SU-DHL-6 (cell line): ENCODE measurements at regions not wholly inside any gene's neighbourhood (a gene's known extent, or its start where the extent isn't known, plus 50 kb on each side); places are given as distances from the start of the nearest gene placed in this dataset.

Experiments
- H2AFZ ChIP-seq: fragments of 200-600 bp; sonication (generic); 2 replicates; pipeline ENCODE4 v1.6.1; 2014; ENCODE audit warnings: low read depth, mild to moderate bottlenecking, moderate library complexity, mixed read lengths, antibody characterized with exemption, low read length; ENCODE audit not compliant: severe bottlenecking
- H3F3A ChIP-seq: fragments of 200-600 bp; shearing (Covaris generic); 2 replicates; pipeline ENCODE4 v1.6.0; 2016; ENCODE audit warnings: antibody characterized with exemption, mild to moderate bottlenecking; ENCODE audit not compliant: insufficient read depth
- H3K27ac ChIP-seq: fragments of 200-600 bp; sonication (generic); 2 replicates; pipeline ENCODE4 v1.5.1; 2016; ENCODE audit warnings: low read depth, mild to moderate bottlenecking, low read length, moderate library complexity, mixed read lengths
- H3K27me3 ChIP-seq: fragments of 200-600 bp; sonication (generic), shearing (Covaris generic); 2 replicates; pipeline ENCODE4 v1.6.0; 2014; ENCODE audit warnings: mild to moderate bottlenecking, low read length
- H3K36me3 ChIP-seq: fragments of 200-600 bp; sonication (generic); 2 replicates; pipeline ENCODE4 v1.6.1; 2014; ENCODE audit warnings: mild to moderate bottlenecking, low read length, mixed read lengths
- H3K4me2 ChIP-seq: fragments of 300-600, 200-600 bp; shearing (Covaris generic), sonication (generic); 2 replicates; pipeline ENCODE4 v1.6.0; 2014; ENCODE audit warnings: low read length, low read depth, mild to moderate bottlenecking; ENCODE audit not compliant: poor library complexity, severe bottlenecking
- H3K4me3 ChIP-seq: fragments of 200-600 bp; sonication (generic); 2 replicates; pipeline ENCODE4 v1.5.1; 2014; ENCODE audit warnings: antibody characterized with exemption, low read length, mild to moderate bottlenecking, mixed read lengths; ENCODE audit not compliant: insufficient read depth, poor library complexity, severe bottlenecking
- H3K79me2 ChIP-seq: fragments of 200-600 bp; sonication (generic); 2 replicates; pipeline ENCODE4 v1.6.1; 2014; ENCODE audit warnings: mild to moderate bottlenecking, low read length, moderate library complexity; ENCODE audit not compliant: insufficient read depth
- H3K9ac ChIP-seq: fragments of 200-600 bp; sonication (generic); 2 replicates; pipeline ENCODE4 v1.7.0; 2014; ENCODE audit warnings: mild to moderate bottlenecking, low read length
- H3K9me2 ChIP-seq: fragments of 200-600 bp; sonication (generic); replicated peaks from 2 replicates; pipeline ENCODE4 v1.6.1; 2014; ENCODE audit warnings: low read length; ENCODE audit not compliant: insufficient read depth
- H3K9me3 ChIP-seq: fragments of 200-600 bp; sonication (generic); 2 replicates; pipeline ENCODE4 v1.6.1; 2014; ENCODE audit warnings: low read length, mixed read lengths; ENCODE audit not compliant: insufficient read depth
- H4K20me1 ChIP-seq: fragments of 200-600 bp; sonication (generic); 2 replicates; pipeline ENCODE4 v1.6.1; 2014; ENCODE audit warnings: low read depth, mild to moderate bottlenecking, antibody characterized with exemption, low read length, moderate library complexity, mixed read lengths
- CTCF ChIP-seq: fragments of 200-600 bp; sonication (generic); IDR thresholded peaks from one replicate; pipeline ENCODE4 v1.5.1; 2017; ENCODE audit warnings: antibody characterized with exemption, mild to moderate bottlenecking, low read length, moderate library complexity; ENCODE audit not compliant: insufficient read depth, poor library complexity, severe bottlenecking
- EZH2phosphoT487 ChIP-seq: fragments of 200-600 bp; sonication (generic), shearing (Covaris generic); conservative IDR thresholded peaks from 2 replicates; pipeline ENCODE4 v1.6.1; 2018; ENCODE audit warnings: mild to moderate bottlenecking, antibody characterized with exemption, low read length, moderate library complexity, mixed read lengths

- no peaks in the 10 kb centered on the region for H3K36me3 ChIP-seq
- H3K4me3 ChIP-seq, result no peak overlapping the region
- no peak overlapping the region for H3K4me2 ChIP-seq
- no peak overlapping the region for H2AFZ ChIP-seq
- no peaks in the 10 kb centered on the region for H3K27me3 ChIP-seq
- no peaks in the 10 kb centered on the region for H3K9me3 ChIP-seq
- H3K9me2 ChIP-seq, result no peaks in the 10 kb centered on the region
- no peak for TF ChIP-seq CTCF
- H3K79me2 ChIP-seq, result no peaks in the 10 kb centered on the region
- no peak overlapping the region for H3K9ac ChIP-seq
- no peaks in the 10 kb centered on the region for H3F3A ChIP-seq
- no peaks in the 10 kb centered on the region for H4K20me1 ChIP-seq
- H3K27ac ChIP-seq, result no peak overlapping the region
These were observed 87.6 kb upstream of the CFAP20DC start for GRCh38 chr3:59137415-59137814.

GRCh38 chr3:59136081-59136480 is 86.3 kb upstream of the CFAP20DC start:
- Histone ChIP-seq H3K27ac (no peak overlapping the region), H3K27me3 (no peaks in the 10 kb centered on the region), H3K4me3 (no peak overlapping the region), H3K9me3 (no peaks in the 10 kb centered on the region), H2AFZ (no peak overlapping the region), H3K9me2 (no peaks in the 10 kb centered on the region), H3K36me3 (no peaks in the 10 kb centered on the region), H3K9ac (no peak overlapping the region), H4K20me1 (no peaks in the 10 kb centered on the region), H3K79me2 (no peaks in the 10 kb centered on the region), H3F3A (no peaks in the 10 kb centered on the region), H3K4me2 (no peak overlapping the region)
- TF ChIP-seq CTCF (no peak), EZH2phosphoT487 (no peak)

DNA sequence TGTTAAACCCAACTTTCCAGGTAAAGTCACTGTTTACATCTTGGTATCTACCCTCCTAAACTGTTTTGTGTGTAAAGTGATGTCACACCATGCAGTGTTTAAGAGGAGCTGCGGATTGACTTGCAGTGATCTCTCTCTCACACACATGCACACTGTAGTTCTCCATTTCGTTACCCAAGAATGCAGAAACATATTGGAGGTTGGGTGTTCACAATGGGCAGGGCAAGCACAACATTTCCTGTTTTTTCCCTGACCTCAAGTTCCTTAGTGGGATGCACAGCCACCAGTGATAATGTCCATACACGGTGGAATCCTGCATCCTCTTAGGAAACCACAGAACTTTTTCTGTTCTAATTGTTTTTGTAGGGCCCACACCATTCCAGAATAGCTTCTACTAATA is 85.3 kb upstream of the CFAP20DC start:
- Histone ChIP-seq H3K36me3 (no peaks in the 10 kb centered on the region), H3K9me3 (no peaks in the 10 kb centered on the region), H3K79me2 (no peaks in the 10 kb centered on the region), H3K4me3 (no peak overlapping the region), H3K27ac (no peak overlapping the region), H2AFZ (no peak overlapping the region), H3F3A (no peaks in the 10 kb centered on the region), H3K9ac (no peak overlapping the region), H4K20me1 (no peaks in the 10 kb centered on the region), H3K4me2 (no peak overlapping the region), H3K27me3 (no peaks in the 10 kb centered on the region), H3K9me2 (no peaks in the 10 kb centered on the region)
- no peak for TF ChIP-seq EZH2phosphoT487
- TF ChIP-seq CTCF, result no peak

DNA sequence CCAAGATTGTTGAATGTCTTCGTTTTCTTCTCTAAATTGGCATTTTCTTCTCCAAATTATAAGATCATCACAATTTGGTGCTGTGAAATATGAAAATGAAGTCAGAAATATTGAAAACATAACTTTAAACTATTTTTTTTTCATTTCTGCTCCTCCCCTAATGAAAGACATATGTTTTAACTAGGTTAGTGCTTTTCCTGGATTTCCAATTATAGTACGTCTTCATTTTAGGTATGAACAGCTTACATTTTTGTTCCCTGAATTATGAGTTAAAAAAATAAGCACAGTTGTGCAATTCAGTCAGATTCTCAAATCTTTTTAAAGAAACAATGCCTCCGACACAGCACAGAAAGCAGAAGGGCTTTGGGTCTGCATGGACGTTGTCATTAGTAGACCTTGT is 83.5 kb upstream of the CFAP20DC start:
- TF ChIP-seq EZH2phosphoT487, result no peak
- TF ChIP-seq CTCF, result no peak
- Histone ChIP-seq H3K9me3 (no peaks in the 10 kb centered on the region), H3K79me2 (no peaks in the 10 kb centered on the region), H3K27me3 (no peaks in the 10 kb centered on the region), H3F3A (no peaks in the 10 kb centered on the region), H3K4me3 (no peak overlapping the region), H3K9ac (no peak overlapping the region), H3K27ac (no peak overlapping the region), H2AFZ (no peak overlapping the region), H3K9me2 (no peaks in the 10 kb centered on the region), H3K4me2 (no peak overlapping the region), H4K20me1 (no peaks in the 10 kb centered on the region), H3K36me3 (no peaks in the 10 kb centered on the region)
